Loucy (cell line): ENCODE measurements at regions not wholly inside any gene's neighbourhood (a gene's known extent, or its start where the extent isn't known, plus 50 kb on each side); places are given as distances from the start of the nearest gene placed in this dataset.
A peak's percentile ranks its signal among the peaks of the same experiment; 100 is the strongest.

ENCODE experiments used
- CTCF ChIP-seq: fragments of 200-600 bp; sonication (generic); conservative IDR thresholded peaks from 2 replicates; pipeline ENCODE4 v1.5.1; 2014; ENCODE audit warnings: mild to moderate bottlenecking, antibody characterized with exemption, low read length
- EZH2phosphoT487 ChIP-seq: fragments of 200-600 bp; IDR thresholded peaks from 2 replicates; pipeline ENCODE4 v1.6.1; 2018; ENCODE audit warnings: antibody characterized with exemption, mild to moderate bottlenecking, moderate library complexity, borderline replicate concordance

GRCh38 chr14:45819107-45819506 lies 566.1 kb upstream of the MIS18BP1 start:
- peak; percentile 30 for TF ChIP-seq CTCF
- no peak for TF ChIP-seq EZH2phosphoT487
